Naive B cell (primary cell): ENCODE measurements at regions not wholly inside any gene's neighbourhood (a gene's known extent, or its start where the extent isn't known, plus 50 kb on each side); places are given as distances from the start of the nearest gene placed in this dataset.

ENCODE experiments used
- ATAC-seq, 2 donors: fragments of 150-1000 bp; cut with Tn5 transposase; 2 replicates each; pipeline ENCODE4 v1.10.0; 2021; ENCODE audit warnings: low read depth in 2 of 2, mild to moderate bottlenecking in 2 of 2, moderate library complexity in 2 of 2
- DNase-seq: peaks from one replicate; pipeline ENCODE4 v3.0.0; 2022
- H3K27ac Mint-ChIP-seq, 6 donors: one replicate each; pipeline ENCODE4 v1.8.0; 2020 to 2022; ENCODE audit warnings: mild to moderate bottlenecking in 6 of 6, mixed read lengths in 6 of 6, moderate library complexity in 5 of 6, inconsistent platforms in 2 of 6
- H3K27me3 Mint-ChIP-seq, 3 donors: one replicate each; pipeline ENCODE4 v1.8.0; 2021 to 2022; ENCODE audit warnings: mixed read lengths in 3 of 3, mild to moderate bottlenecking in 1 of 3
- H3K36me3 Mint-ChIP-seq, 2 donors: one replicate each; pipeline ENCODE4 v1.8.0; 2020 to 2022; ENCODE audit warnings: mixed read lengths in 2 of 2, inconsistent platforms in 1 of 2, mild to moderate bottlenecking in 1 of 2
- H3K4me1 Mint-ChIP-seq, 3 donors: one replicate each; pipeline ENCODE4 v1.8.0; 2020 to 2022; ENCODE audit warnings: mixed read lengths in 3 of 3, inconsistent platforms in 1 of 3, mild to moderate bottlenecking in 1 of 3, moderate library complexity in 1 of 3
- H3K4me3 Mint-ChIP-seq, 8 donors: one replicate each; pipeline ENCODE4 v1.8.0; 2020 to 2022; ENCODE audit warnings: mild to moderate bottlenecking in 8 of 8, mixed read lengths in 8 of 8, moderate library complexity in 8 of 8, inconsistent platforms in 2 of 8
- H3K9me3 Mint-ChIP-seq, 7 donors: one replicate each; pipeline ENCODE4 v1.8.0; 2020 to 2022; ENCODE audit warnings: mixed read lengths in 7 of 7, mild to moderate bottlenecking in 5 of 7, inconsistent platforms in 2 of 7, moderate library complexity in 1 of 7

GRCh38 chr12:92425165-92425564 lies 277.6 kb upstream of the PLEKHG7 start:
- H3K36me3 Mint-ChIP-seq: no peaks in the 10 kb centered on the region
- no peaks in the 10 kb centered on the region for H3K27me3 Mint-ChIP-seq
- peaks cover 0 to 21% (median 0%) of the 10 kb centered on the region in 7 donors for H3K9me3 Mint-ChIP-seq
- H3K27ac Mint-ChIP-seq: peak overlapping the region in 3 of 6 donors; percentile 8 to 44 (median 9)
- ATAC-seq (no peak), DNase-seq (no peak)
- no peak overlapping the region for H3K4me3 Mint-ChIP-seq
- peaks cover 38 to 64% (median 64%) of the 10 kb centered on the region in 3 donors for H3K4me1 Mint-ChIP-seq

GRCh38 chr12:92424338-92424737 lies 278.5 kb upstream of the PLEKHG7 start:
- H3K27me3 Mint-ChIP-seq: no peaks in the 10 kb centered on the region
- H3K27ac Mint-ChIP-seq: peak overlapping the region in 2 of 6 donors; percentile 8 to 60
- no peaks in the 10 kb centered on the region for H3K36me3 Mint-ChIP-seq
- ATAC-seq: peak in 1 of 2 donors; percentile 53
- H3K9me3 Mint-ChIP-seq: peaks cover 0 to 18% (median 0%) of the 10 kb centered on the region in 7 donors
- peak overlapping the region in 1 of 8 donors; percentile 55 for H3K4me3 Mint-ChIP-seq
- no peak for DNase-seq
- peaks cover 45 to 67% (median 67%) of the 10 kb centered on the region in 3 donors for H3K4me1 Mint-ChIP-seq

GRCh38 chr12:92421701-92422100 lies 276.1 kb upstream of the BTG1 start:
- no peaks in the 10 kb centered on the region for H3K36me3 Mint-ChIP-seq

GRCh38 chr12:92421042-92421441 lies 275.4 kb upstream of the BTG1 start:
- Mint-ChIP-seq H3K36me3 (no peaks in the 10 kb centered on the region), H3K4me3 (no peak overlapping the region), H3K9me3 (peaks cover 0 to 5% (median 0%) of the 10 kb centered on the region in 7 donors), H3K4me1 (peaks cover 31 to 63% (median 55%) of the 10 kb centered on the region in 3 donors), H3K27ac (peak overlapping the region in 4 of 6 donors; percentile 0 to 60 (median 24)), H3K27me3 (no peaks in the 10 kb centered on the region)
- DNase-seq (no peak), ATAC-seq (no peak)

More at GRCh38 chr12:92421701-92422100, 276.1 kb upstream of the BTG1 start:
- ATAC-seq: no peak
- peak overlapping the region in 3 of 6 donors; percentile 12 to 61 (median 36) for H3K27ac Mint-ChIP-seq
- peaks cover 0 to 5% (median 1%) of the 10 kb centered on the region in 7 donors for H3K9me3 Mint-ChIP-seq
- H3K27me3 Mint-ChIP-seq: no peaks in the 10 kb centered on the region
- no peak for DNase-seq
- H3K4me3 Mint-ChIP-seq: no peak overlapping the region
- peaks cover 36 to 65% (median 56%) of the 10 kb centered on the region in 3 donors for H3K4me1 Mint-ChIP-seq

- no peak for ATAC-seq
- peaks cover 0 to 5% (median 0%) of the 10 kb centered on the region in 7 donors for H3K9me3 Mint-ChIP-seq
Observed at GRCh38 chr12:92419201-92419600, 273.6 kb upstream of the BTG1 start.

GRCh38 chr12:92418381-92418780 lies 272.7 kb upstream of the BTG1 start:
- H3K27ac Mint-ChIP-seq: peak overlapping the region in 2 of 6 donors; percentile 9 to 85
- H3K9me3 Mint-ChIP-seq: peaks cover 0 to 5% (median 0%) of the 10 kb centered on the region in 7 donors
- no peaks in the 10 kb centered on the region for H3K27me3 Mint-ChIP-seq
- DNase-seq (no peak), ATAC-seq (no peak)
- no peaks in the 10 kb centered on the region for H3K36me3 Mint-ChIP-seq
- H3K4me1 Mint-ChIP-seq: peaks cover 24 to 44% (median 43%) of the 10 kb centered on the region in 3 donors
- H3K4me3 Mint-ChIP-seq: no peak overlapping the region

More at GRCh38 chr12:92419201-92419600, 273.6 kb upstream of the BTG1 start:
- H3K27ac Mint-ChIP-seq: peak overlapping the region in 3 of 6 donors; percentile 2 to 81 (median 19)
- H3K4me3 Mint-ChIP-seq: peak overlapping the region in 1 of 8 donors; percentile 20
- no peak for DNase-seq
- H3K27me3 Mint-ChIP-seq: no peaks in the 10 kb centered on the region
- H3K36me3 Mint-ChIP-seq: no peaks in the 10 kb centered on the region
- peaks cover 31 to 52% (median 51%) of the 10 kb centered on the region in 3 donors for H3K4me1 Mint-ChIP-seq

GRCh38 chr12:92417373-92417772 lies 271.7 kb upstream of the BTG1 start:
- H3K36me3 Mint-ChIP-seq: no peaks in the 10 kb centered on the region
- no peaks in the 10 kb centered on the region for H3K27me3 Mint-ChIP-seq
- peaks cover 0 to 5% (median 0%) of the 10 kb centered on the region in 7 donors for H3K9me3 Mint-ChIP-seq
- H3K27ac Mint-ChIP-seq: peak overlapping the region in 2 of 6 donors; percentile 13 to 92
- ATAC-seq (no peak), DNase-seq (no peak)
- H3K4me1 Mint-ChIP-seq: peaks cover 24 to 49% (median 39%) of the 10 kb centered on the region in 3 donors
- H3K4me3 Mint-ChIP-seq: no peak overlapping the region

- ATAC-seq: no peak
- no peak for DNase-seq
- Mint-ChIP-seq H3K27ac (peak overlapping the region in 1 of 6 donors; percentile 53), H3K27me3 (no peaks in the 10 kb centered on the region), H3K4me1 (peaks cover 22 to 50% (median 34%) of the 10 kb centered on the region in 3 donors), H3K36me3 (no peaks in the 10 kb centered on the region), H3K9me3 (peaks cover 0 to 5% (median 0%) of the 10 kb centered on the region in 7 donors), H3K4me3 (no peak overlapping the region)
Observed at GRCh38 chr12:92416385-92416812, 270.8 kb upstream of the BTG1 start.

GRCh38 chr12:92414170-92415070 lies 268.8 kb upstream of the BTG1 start:
- DNase-seq: no peak
- Mint-ChIP-seq H3K27me3 (no peaks in the 10 kb centered on the region), H3K9me3 (peaks cover 0 to 1% (median 0%) of the 10 kb centered on the region in 7 donors), H3K4me1 (peaks cover 13 to 50% (median 29%) of the 10 kb centered on the region in 3 donors), H3K4me3 (no peak overlapping the region), H3K27ac (peak overlapping the region in 5 of 6 donors; percentile 16 to 70 (median 25)), H3K36me3 (no peaks in the 10 kb centered on the region)
- no peak for ATAC-seq

GRCh38 chr12:92413286-92413685 lies 267.6 kb upstream of the BTG1 start:
- Mint-ChIP-seq H3K27ac (no peak overlapping the region), H3K27me3 (no peaks in the 10 kb centered on the region), H3K4me1 (peaks cover 17 to 53% (median 37%) of the 10 kb centered on the region in 3 donors), H3K9me3 (no peaks in the 10 kb centered on the region), H3K4me3 (no peak overlapping the region), H3K36me3 (no peaks in the 10 kb centered on the region)
- DNase-seq: no peak
- no peak for ATAC-seq

GRCh38 chr12:92412856-92413255 lies 267.2 kb upstream of the BTG1 start:
- Mint-ChIP-seq H3K4me3 (no peak overlapping the region), H3K27me3 (no peaks in the 10 kb centered on the region), H3K27ac (no peak overlapping the region), H3K4me1 (peaks cover 21 to 56% (median 41%) of the 10 kb centered on the region in 3 donors), H3K36me3 (no peaks in the 10 kb centered on the region), H3K9me3 (no peaks in the 10 kb centered on the region)
- DNase-seq: no peak
- no peak for ATAC-seq

GRCh38 chr12:92411687-92412086 lies 266.0 kb upstream of the BTG1 start:
- Mint-ChIP-seq H3K4me3 (no peak overlapping the region), H3K9me3 (no peaks in the 10 kb centered on the region), H3K27me3 (no peaks in the 10 kb centered on the region), H3K4me1 (peaks cover 28 to 53% (median 47%) of the 10 kb centered on the region in 3 donors), H3K36me3 (no peaks in the 10 kb centered on the region), H3K27ac (no peak overlapping the region)
- DNase-seq (no peak), ATAC-seq (no peak)

- H3K27ac Mint-ChIP-seq: peak overlapping the region; percentile 26 to 97 (median 52)
- H3K4me1 Mint-ChIP-seq: peaks cover 50 to 70% (median 65%) of the 10 kb centered on the region in 3 donors
- ATAC-seq: peak; percentile 22 to 38
- peak overlapping the region; percentile 1 to 79 (median 16) for H3K4me3 Mint-ChIP-seq
- H3K9me3 Mint-ChIP-seq: no peaks in the 10 kb centered on the region
- peak; percentile 55 for DNase-seq
- no peaks in the 10 kb centered on the region for H3K36me3 Mint-ChIP-seq
- no peaks in the 10 kb centered on the region for H3K27me3 Mint-ChIP-seq
Observed at GRCh38 chr12:92408072-92408900, 262.6 kb upstream of the BTG1 start.
